ENCODE measurements at regions not wholly inside any gene's neighbourhood (a gene's known extent, or its start where the extent isn't known, plus 50 kb on each side); places are given as distances from the start of the nearest gene placed in this dataset.

- intact Hi-C loops (cut with DNase I, micrococcal nuclease): no loop called here
These were observed 626.9 kb upstream of the PTGER4 start for GRCh38 chr5:40052808-40053207.

GRCh38 chr5:40046792-40047191 is 622.0 kb upstream of the DAB2 start:
- CTCF ChIA-PET: interaction anchor here (0.7 kb wide), 1 partner anchor 16 kb away, joined by 3 read pairs; no protein-coding TSS in a partner anchor
- POLR2A ChIA-PET: no interaction called here
- intact Hi-C loops (cut with DNase I, micrococcal nuclease): no loop called here

More at GRCh38 chr5:40052808-40053207, 626.9 kb upstream of the PTGER4 start:
- DNase-seq (no peak), ATAC-seq (peak; percentile 30)
- H3K4me1 Mint-ChIP-seq: peaks cover 3% of the 10 kb centered on the region
- no peaks in the 10 kb centered on the region for H3K9me3 Mint-ChIP-seq (ENCODE audit: low read depth)
- POLR2A ChIA-PET: no interaction called here
- H3K4me3 Mint-ChIP-seq: no peak overlapping the region
- H3K36me3 Mint-ChIP-seq (ENCODE audit: low read depth): no peaks in the 10 kb centered on the region
- no peak overlapping the region for H3K27ac Mint-ChIP-seq
- H3K27me3 Mint-ChIP-seq: peaks cover 13% of the 10 kb centered on the region
- CTCF ChIA-PET: no interaction called here

GRCh38 chr5:40045429-40045828 is 620.6 kb upstream of the DAB2 start:
- Mint-ChIP-seq H3K4me1 (peaks cover 14% of the 10 kb centered on the region), H3K27ac (no peak overlapping the region), H3K4me3 (no peak overlapping the region), H3K9me3 (ENCODE audit: low read depth) (peaks cover 2% of the 10 kb centered on the region), H3K36me3 (ENCODE audit: low read depth) (no peaks in the 10 kb centered on the region), H3K27me3 (peaks cover 4% of the 10 kb centered on the region)
- ATAC-seq (no peak), DNase-seq (no peak)
- ChIA-PET CTCF (interaction anchor here (1.2 kb wide), 1 partner anchor 57 kb away, joined by 3 read pairs; no protein-coding TSS in a partner anchor), POLR2A (no interaction called here)
- intact Hi-C loops (cut with DNase I, micrococcal nuclease): no loop called here

More at GRCh38 chr5:40046792-40047191, 622.0 kb upstream of the DAB2 start:
- Mint-ChIP-seq H3K27ac (no peak overlapping the region), H3K27me3 (peaks cover 6% of the 10 kb centered on the region), H3K36me3 (ENCODE audit: low read depth) (no peaks in the 10 kb centered on the region), H3K9me3 (ENCODE audit: low read depth) (peaks cover 2% of the 10 kb centered on the region), H3K4me3 (no peak overlapping the region), H3K4me1 (peaks cover 14% of the 10 kb centered on the region)
- ATAC-seq (peak; percentile 12), DNase-seq (no peak)

- no peak for ATAC-seq
- CTCF ChIA-PET: no interaction called here
- intact Hi-C loops (cut with DNase I, micrococcal nuclease): no loop called here
These were observed 619.1 kb upstream of the DAB2 start for GRCh38 chr5:40043916-40044315.

GRCh38 chr5:40041452-40041851 is 616.7 kb upstream of the DAB2 start:
- Mint-ChIP-seq H3K27me3 (peaks cover 4% of the 10 kb centered on the region), H3K27ac (no peak overlapping the region), H3K4me1 (peaks cover 5% of the 10 kb centered on the region), H3K9me3 (ENCODE audit: low read depth) (no peaks in the 10 kb centered on the region), H3K36me3 (ENCODE audit: low read depth) (no peaks in the 10 kb centered on the region), H3K4me3 (no peak overlapping the region)
- DNase-seq (no peak), ATAC-seq (no peak)
- intact Hi-C loops (cut with DNase I, micrococcal nuclease): no loop called here
- ChIA-PET POLR2A (no interaction called here), CTCF (no interaction called here)

More at GRCh38 chr5:40043916-40044315, 619.1 kb upstream of the DAB2 start:
- peaks cover 2% of the 10 kb centered on the region for H3K9me3 Mint-ChIP-seq (ENCODE audit: low read depth)
- POLR2A ChIA-PET: no interaction called here
- no peak overlapping the region for H3K4me3 Mint-ChIP-seq
- H3K27me3 Mint-ChIP-seq: peaks cover 4% of the 10 kb centered on the region
- H3K4me1 Mint-ChIP-seq: peaks cover 14% of the 10 kb centered on the region
- H3K27ac Mint-ChIP-seq: no peak overlapping the region
- H3K36me3 Mint-ChIP-seq (ENCODE audit: low read depth): no peaks in the 10 kb centered on the region
- DNase-seq: no peak

GRCh38 chr5:40037713-40038112 is 612.9 kb upstream of the DAB2 start:
- DNase-seq (no peak), ATAC-seq (no peak)
- no peak overlapping the region for H3K27ac Mint-ChIP-seq
- intact Hi-C loops (cut with DNase I, micrococcal nuclease): loop anchor here in 1 of 2 experiments (10.0 kb wide), 1 partner anchor 167 kb away; no protein-coding TSS in a partner anchor
- no peaks in the 10 kb centered on the region for H3K36me3 Mint-ChIP-seq (ENCODE audit: low read depth)
- no peak overlapping the region for H3K4me3 Mint-ChIP-seq
- H3K27me3 Mint-ChIP-seq: no peaks in the 10 kb centered on the region
- CTCF ChIA-PET: no interaction called here
- peaks cover 6% of the 10 kb centered on the region for H3K4me1 Mint-ChIP-seq
- POLR2A ChIA-PET: no interaction called here
- no peaks in the 10 kb centered on the region for H3K9me3 Mint-ChIP-seq (ENCODE audit: low read depth)

GRCh38 chr5:40034441-40034840 is 609.7 kb upstream of the DAB2 start:
- Mint-ChIP-seq H3K36me3 (ENCODE audit: low read depth) (no peaks in the 10 kb centered on the region), H3K4me3 (no peak overlapping the region), H3K27ac (no peak overlapping the region), H3K4me1 (peaks cover 12% of the 10 kb centered on the region), H3K27me3 (no peaks in the 10 kb centered on the region), H3K9me3 (ENCODE audit: low read depth) (no peaks in the 10 kb centered on the region)
- intact Hi-C loops (cut with DNase I, micrococcal nuclease): loop anchor here in 1 of 2 experiments (10.0 kb wide), 1 partner anchor 170 kb away; no protein-coding TSS in a partner anchor
- DNase-seq: no peak
- ChIA-PET POLR2A (no interaction called here), CTCF (no interaction called here)
- ATAC-seq: no peak

- DNase-seq (peak; percentile 19), ATAC-seq (peak; percentile 71)
- Mint-ChIP-seq H3K36me3 (ENCODE audit: low read depth) (no peaks in the 10 kb centered on the region), H3K27ac (no peak overlapping the region), H3K27me3 (peaks cover 3% of the 10 kb centered on the region), H3K4me3 (no peak overlapping the region), H3K9me3 (ENCODE audit: low read depth) (no peaks in the 10 kb centered on the region), H3K4me1 (peaks cover 12% of the 10 kb centered on the region)
- intact Hi-C loops (cut with DNase I, micrococcal nuclease): loop anchor here in 1 of 2 experiments (10.0 kb wide), 1 partner anchor 171 kb away; no protein-coding TSS in a partner anchor
- CTCF ChIA-PET: no interaction called here
- POLR2A ChIA-PET: no interaction called here
These were observed 608.6 kb upstream of the DAB2 start for GRCh38 chr5:40033411-40033810.

- CTCF ChIA-PET: no interaction called here
- Mint-ChIP-seq H3K4me1 (peaks cover 12% of the 10 kb centered on the region), H3K27me3 (peaks cover 3% of the 10 kb centered on the region), H3K27ac (no peak overlapping the region), H3K9me3 (ENCODE audit: low read depth) (no peaks in the 10 kb centered on the region), H3K36me3 (ENCODE audit: low read depth) (no peaks in the 10 kb centered on the region), H3K4me3 (no peak overlapping the region)
- DNase-seq (no peak), ATAC-seq (no peak)
- intact Hi-C loops (cut with DNase I, micrococcal nuclease): loop anchor here in 1 of 2 experiments (10.0 kb wide), 1 partner anchor 172 kb away; no protein-coding TSS in a partner anchor
- POLR2A ChIA-PET: no interaction called here
These were observed 608.2 kb upstream of the DAB2 start for GRCh38 chr5:40033009-40033408.

GRCh38 chr5:40030661-40031060 is 605.9 kb upstream of the DAB2 start:
- Mint-ChIP-seq H3K4me3 (no peak overlapping the region), H3K27me3 (peaks cover 3% of the 10 kb centered on the region), H3K9me3 (ENCODE audit: low read depth) (no peaks in the 10 kb centered on the region), H3K36me3 (ENCODE audit: low read depth) (no peaks in the 10 kb centered on the region), H3K4me1 (peaks cover 12% of the 10 kb centered on the region), H3K27ac (no peak overlapping the region)
- peak; percentile 39 for ATAC-seq
- intact Hi-C loops (cut with DNase I, micrococcal nuclease): loop anchor here in 1 of 2 experiments (10.0 kb wide), 1 partner anchor 174 kb away; no protein-coding TSS in a partner anchor
- POLR2A ChIA-PET: no interaction called here
- no peak for DNase-seq
- CTCF ChIA-PET: interaction anchor here (0.6 kb wide), 1 partner anchor 17 kb away, joined by 3 read pairs; no protein-coding TSS in a partner anchor

GRCh38 chr5:40029711-40030495 is 605.1 kb upstream of the DAB2 start:
- CTCF ChIA-PET: no interaction called here
- Mint-ChIP-seq H3K36me3 (ENCODE audit: low read depth) (no peaks in the 10 kb centered on the region), H3K27me3 (peaks cover 3% of the 10 kb centered on the region), H3K27ac (no peak overlapping the region), H3K4me1 (peaks cover 12% of the 10 kb centered on the region), H3K4me3 (no peak overlapping the region), H3K9me3 (ENCODE audit: low read depth) (no peaks in the 10 kb centered on the region)
- intact Hi-C loops (cut with DNase I, micrococcal nuclease): loop anchor here in 1 of 2 experiments (10.0 kb wide), 1 partner anchor 175 kb away; no protein-coding TSS in a partner anchor
- no peak for ATAC-seq
- POLR2A ChIA-PET: interaction anchor here (0.6 kb wide), 1 partner anchor 646 kb away, joined by 3 read pairs; no protein-coding TSS in a partner anchor
- no peak for DNase-seq

- Mint-ChIP-seq H3K4me1 (peaks cover 6% of the 10 kb centered on the region), H3K27me3 (peaks cover 3% of the 10 kb centered on the region), H3K36me3 (ENCODE audit: low read depth) (no peaks in the 10 kb centered on the region), H3K27ac (no peak overlapping the region), H3K4me3 (no peak overlapping the region), H3K9me3 (ENCODE audit: low read depth) (no peaks in the 10 kb centered on the region)
- CTCF ChIA-PET: no interaction called here
- ATAC-seq (no peak), DNase-seq (no peak)
- intact Hi-C loops (cut with DNase I, micrococcal nuclease): no loop called here
- POLR2A ChIA-PET: no interaction called here
These were observed 602.6 kb upstream of the DAB2 start for GRCh38 chr5:40027400-40027799.
